HG03521 (cell line): ENCODE measurements at regions not wholly inside any gene's neighbourhood (a gene's known extent, or its start where the extent isn't known, plus 50 kb on each side); places are given as distances from the start of the nearest gene placed in this dataset.
"Not testable (repeated sequence)": the region's sequence is repeated elsewhere in the genome, so short reads cannot be mapped to it uniquely, and the experiment has no call there.

Source experiments
- ATAC-seq: cut with Tn5 transposase; IDR thresholded peaks from one replicate; pipeline ENCODE4 v1.9.1; 2021; ENCODE audit warnings: mild to moderate bottlenecking, moderate library complexity; ENCODE audit not compliant: unreplicated experiment

DNA sequence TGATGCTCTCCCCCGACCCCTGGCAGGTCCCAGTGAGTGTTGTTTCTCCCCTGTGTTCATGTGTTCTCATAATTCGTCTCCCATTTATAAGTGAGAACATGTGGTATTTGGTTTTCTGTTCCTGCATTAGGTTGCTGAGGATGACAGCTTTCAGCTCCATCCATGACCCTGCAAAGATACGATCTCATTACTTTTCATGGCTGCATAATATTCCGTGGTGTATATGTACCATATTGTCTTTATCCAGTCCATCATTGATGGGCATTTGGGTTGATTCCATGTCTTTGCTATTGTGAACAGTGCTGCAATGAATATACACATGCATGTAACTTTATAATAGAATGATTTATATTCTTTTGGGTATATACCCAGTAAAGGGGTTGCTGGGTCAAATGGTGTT is 321.5 kb downstream of the EMP1 start:
- not testable (repeated sequence) for ATAC-seq

GRCh38 chr12:13509740-13510139 is 313.2 kb downstream of the EMP1 start:
- no peak for ATAC-seq

- ATAC-seq: no peak
Measured at GRCh38 chr12:13505636-13506035, 309.1 kb downstream of the EMP1 start.

GRCh38 chr12:13505224-13505623 is 308.7 kb downstream of the EMP1 start:
- no peak for ATAC-seq

DNA sequence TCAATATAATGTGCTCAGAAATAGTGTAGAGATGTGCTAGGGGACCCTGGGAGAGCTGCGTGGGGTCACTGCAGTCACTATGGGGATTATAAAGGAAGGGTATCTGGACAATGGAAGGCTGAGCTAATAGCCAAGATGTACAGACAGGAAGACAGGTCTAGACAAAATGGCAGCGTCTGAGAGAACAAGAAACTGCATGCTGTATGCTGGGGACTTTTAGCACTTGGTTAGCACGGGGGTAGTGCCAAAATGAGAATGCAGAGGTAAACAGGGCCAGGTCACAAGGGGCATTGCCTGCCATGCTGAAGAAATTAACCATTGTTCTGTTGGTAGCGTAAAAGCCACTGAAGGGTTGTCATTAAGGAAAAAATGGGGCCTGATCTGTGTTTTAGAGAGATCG is 308.2 kb downstream of the EMP1 start:
- ATAC-seq: no peak

DNA sequence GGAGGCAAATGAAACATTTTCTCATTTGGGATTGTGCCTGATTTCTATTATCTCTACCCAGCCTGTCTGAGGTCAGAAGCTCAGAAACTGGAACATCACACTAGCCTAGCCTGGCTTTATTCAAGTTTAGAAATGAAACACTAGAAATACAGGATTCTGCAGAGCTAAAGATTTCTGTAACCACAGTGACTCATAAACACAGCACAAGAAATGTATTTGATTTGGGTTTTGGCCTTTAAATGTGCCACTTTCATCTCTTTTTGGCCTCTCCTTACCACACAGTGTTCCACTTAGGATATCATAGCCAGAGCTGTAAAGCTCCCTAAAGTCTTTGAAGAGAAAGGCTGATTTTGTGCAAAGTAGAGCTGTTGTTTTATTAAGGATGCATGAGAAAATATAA is 307.5 kb downstream of the EMP1 start:
- ATAC-seq: no peak

GRCh38 chr12:13503094-13503835 is 306.7 kb downstream of the EMP1 start:
- ATAC-seq: no peak

GRCh38 chr12:13499008-13499407 is 302.5 kb downstream of the EMP1 start:
- no peak for ATAC-seq

- no peak for ATAC-seq
Measured at GRCh38 chr12:13496111-13496510, 299.6 kb downstream of the EMP1 start.

DNA sequence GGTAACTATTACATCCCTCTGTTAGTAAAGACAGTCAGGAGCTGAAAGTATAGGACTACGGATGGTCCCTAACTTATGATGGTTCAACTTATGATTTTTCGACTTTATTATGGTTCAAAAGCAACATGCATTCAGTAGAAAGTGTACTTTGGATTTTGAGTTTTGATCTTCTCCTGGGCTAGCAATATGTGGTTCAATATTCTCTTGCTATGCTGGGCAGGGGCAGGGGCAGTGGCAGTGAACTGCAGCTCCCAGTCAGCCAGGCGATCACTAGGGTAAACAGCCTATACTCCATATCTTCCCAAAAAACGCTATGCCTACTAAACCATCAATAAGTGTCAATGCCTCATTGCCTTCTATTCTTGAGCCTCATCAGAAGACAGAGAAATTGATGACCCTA is 292.7 kb downstream of the EMP1 start:
- ATAC-seq: no peak

DNA sequence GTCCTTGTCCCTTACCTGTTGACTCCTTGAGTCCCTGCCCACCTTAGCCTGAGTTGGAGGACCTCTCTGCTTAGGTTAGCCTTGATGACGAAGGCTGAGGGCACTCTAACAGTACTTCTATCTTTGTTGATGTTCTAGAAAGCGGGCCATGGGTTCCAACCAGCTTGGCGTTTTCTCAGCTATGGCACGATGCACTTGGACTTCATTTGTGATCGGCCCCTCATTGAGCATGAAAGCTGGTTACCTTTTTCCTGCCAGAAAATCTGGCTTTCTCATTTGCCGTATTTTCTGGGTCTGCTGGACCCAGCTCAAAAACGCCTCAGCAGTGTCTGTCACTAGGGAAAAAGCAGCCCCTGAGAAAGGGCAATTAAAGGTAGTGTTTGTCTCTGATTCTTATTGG is 290.8 kb downstream of the EMP1 start:
- no peak for ATAC-seq

DNA sequence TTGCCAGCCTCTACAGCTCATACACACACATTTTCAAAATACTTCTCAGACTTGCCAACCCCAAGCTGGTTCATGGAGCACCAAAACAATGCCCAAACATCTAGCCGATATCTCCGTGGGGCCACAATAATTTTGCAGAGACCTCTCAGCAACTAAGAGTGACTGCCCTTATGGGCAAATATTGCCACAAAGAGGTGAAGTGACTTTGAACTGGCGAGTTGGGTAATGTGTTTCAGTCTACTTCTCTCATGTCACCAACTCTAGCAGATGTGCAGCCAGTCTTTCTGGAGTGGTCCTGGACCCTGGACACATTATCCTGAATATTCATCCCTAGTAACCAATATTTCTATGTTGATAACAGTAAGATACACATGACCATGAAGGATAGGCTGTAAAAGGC is 290.3 kb downstream of the EMP1 start:
- ATAC-seq: no peak

GRCh38 chr12:13478650-13479181 is 282.2 kb downstream of the EMP1 start:
- ATAC-seq: no peak

DNA sequence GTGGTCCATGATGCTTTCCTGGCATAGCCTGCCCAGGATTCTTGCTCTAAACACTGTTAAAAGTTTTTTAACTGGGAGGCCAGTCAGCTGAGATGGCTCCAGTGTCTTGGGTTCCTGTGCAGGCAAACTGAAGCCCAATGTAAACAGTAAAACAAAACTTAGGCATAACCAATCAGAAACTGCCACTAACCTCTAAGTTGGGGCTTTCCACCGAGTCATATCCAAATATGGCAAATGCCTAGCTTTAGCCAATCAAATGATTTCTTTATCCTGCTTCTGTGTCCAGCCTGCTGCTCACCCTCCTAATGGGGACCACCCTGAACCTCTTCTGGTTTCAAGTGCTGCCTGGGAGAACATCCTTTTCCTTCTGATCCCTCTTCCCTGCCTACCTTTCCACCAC is 277.9 kb downstream of the EMP1 start:
- ATAC-seq: no peak

DNA sequence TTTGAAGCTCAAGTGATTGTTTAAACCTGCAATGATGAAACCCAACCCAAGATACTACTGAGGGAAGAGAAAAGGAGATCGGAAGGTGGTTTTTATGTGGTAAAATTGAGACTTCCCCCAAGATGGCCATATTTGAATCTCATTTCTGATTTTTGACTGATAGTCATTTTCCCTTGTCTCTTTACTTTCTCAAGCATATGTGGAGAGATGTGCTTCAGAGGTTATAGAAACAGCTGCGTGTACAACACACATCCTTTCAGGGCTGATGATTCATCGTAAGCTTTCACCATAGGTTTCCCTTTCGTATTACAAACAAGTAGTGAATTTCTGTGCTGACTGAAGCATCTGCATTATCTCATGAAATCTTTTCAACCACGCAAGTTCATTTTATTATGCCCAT is 276.2 kb downstream of the EMP1 start:
- ATAC-seq: peak; percentile 93

GRCh38 chr12:13471471-13471870 is 274.9 kb downstream of the EMP1 start:
- no peak for ATAC-seq

DNA sequence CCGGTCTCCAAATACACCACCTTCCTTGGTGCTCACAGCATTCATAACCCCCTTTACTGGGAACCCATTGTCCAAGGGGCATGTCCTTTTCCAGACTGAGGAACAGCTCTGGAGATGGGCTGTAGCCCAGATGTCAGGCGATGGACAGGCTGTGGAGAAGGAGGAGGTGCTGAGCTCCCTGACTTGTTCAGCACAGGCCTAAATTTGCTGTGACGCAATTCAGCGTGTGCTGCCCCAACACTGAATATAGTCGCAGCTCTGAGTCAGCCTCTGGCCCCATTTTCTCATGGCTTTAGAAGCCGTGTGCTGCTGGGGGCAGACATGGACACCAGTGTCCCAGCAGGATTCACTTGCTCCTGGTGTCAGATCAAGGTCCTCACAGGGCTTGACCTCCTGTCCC is 269.1 kb downstream of the EMP1 start:
- ATAC-seq: no peak

GRCh38 chr12:13463189-13463588 is 266.7 kb downstream of the EMP1 start:
- ATAC-seq: no peak

DNA sequence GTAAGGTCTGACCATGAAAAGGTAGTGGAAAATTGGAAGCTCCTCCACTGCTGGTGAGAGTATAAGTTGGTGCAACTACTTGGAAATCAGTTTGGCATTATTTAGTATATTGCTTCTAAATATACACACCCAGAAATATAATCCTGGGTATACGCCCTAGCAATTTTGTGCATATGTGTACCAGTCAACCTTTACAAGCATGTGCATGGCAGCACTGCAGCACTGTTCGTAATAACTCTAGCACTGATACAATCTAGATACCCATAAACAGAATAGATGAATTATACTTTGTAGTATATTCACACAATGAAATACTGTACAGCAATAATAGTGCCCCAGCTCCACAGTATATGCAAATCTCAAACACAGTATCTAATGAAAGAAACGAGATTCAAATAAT is 265.9 kb downstream of the EMP1 start:
- no peak for ATAC-seq

GRCh38 chr12:13455778-13456144 is 259.2 kb downstream of the EMP1 start:
- ATAC-seq: no peak

DNA sequence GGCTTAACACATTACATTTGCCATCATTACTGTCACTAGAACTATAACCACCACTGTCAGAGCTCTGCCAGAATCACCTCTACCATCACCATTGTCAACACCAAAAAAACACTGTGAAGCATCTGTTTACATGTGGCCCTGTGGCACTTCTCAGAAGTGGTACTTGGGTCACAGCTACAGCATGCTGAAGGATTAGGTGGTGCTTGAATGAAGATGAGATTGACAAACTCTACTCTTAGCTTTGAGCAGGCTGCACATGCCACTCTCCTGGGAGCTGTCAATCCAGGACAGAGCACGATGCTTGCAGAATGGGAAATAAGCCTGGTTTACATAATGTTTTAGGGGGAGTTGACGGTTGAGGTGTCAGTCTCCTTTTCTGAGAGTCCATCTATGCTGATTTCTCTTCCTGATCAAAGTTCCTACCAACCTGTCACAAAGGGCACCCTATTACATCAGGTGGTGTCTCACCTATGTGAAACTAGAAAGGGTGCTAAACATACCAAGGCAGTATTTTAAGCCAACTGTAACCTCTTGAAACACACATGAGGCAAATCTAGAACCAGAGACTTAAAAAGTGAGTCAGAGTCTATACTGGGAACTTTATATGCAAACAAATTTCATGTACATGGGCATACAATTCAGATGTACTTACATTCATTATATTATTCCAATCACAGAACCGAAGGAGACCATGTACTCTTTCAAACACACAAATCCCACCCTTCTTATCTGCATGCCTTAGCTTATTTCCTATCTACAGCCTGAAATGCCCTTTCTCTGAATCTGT is 258.7 kb downstream of the EMP1 start:
- no peak for ATAC-seq

GRCh38 chr12:13452955-13453570 is 256.5 kb downstream of the EMP1 start:
- no peak for ATAC-seq
